Astrocyte (in vitro differentiated cells and primary cell): ENCODE measurements at regions not wholly inside any gene's neighbourhood (a gene's known extent, or its start where the extent isn't known, plus 50 kb on each side); places are given as distances from the start of the nearest gene placed in this dataset.
"Not testable (repeated sequence)": the region's sequence is repeated elsewhere in the genome, so short reads cannot be mapped to it uniquely, and the experiment has no call there.

Experiments used
- DNase-seq: peaks from one replicate; pipeline ENCODE4 v3.0.0-alpha.2; 2010; ENCODE audit warnings: low read depth
- FAIRE-seq: peaks from 2 replicates; lab custom pipeline; 2011; peaks lifted over from hg19 to GRCh38; lab: Jason Lieb, UNC
- H2AFZ ChIP-seq: 2 replicates; pipeline ENCODE4 v1.6.0; 2012; ENCODE audit warnings: low read depth, low read length, inconsistent platforms
- H3K27ac ChIP-seq: 2 replicates; pipeline ENCODE4 v1.5.1; 2011; ENCODE audit warnings: low read depth, low read length, inconsistent platforms
- H3K27me3 ChIP-seq: 2 replicates; pipeline ENCODE4 v1.6.0; 2011; ENCODE audit warnings: low read length, inconsistent platforms; ENCODE audit not compliant: insufficient read depth
- H3K36me3 ChIP-seq: 2 replicates; pipeline ENCODE4 v1.5.1; 2011; ENCODE audit warnings: low read length, inconsistent platforms; ENCODE audit not compliant: insufficient read depth
- H3K4me1 ChIP-seq: 2 replicates; pipeline ENCODE4 v1.5.1; 2011; ENCODE audit warnings: low read length, inconsistent platforms; ENCODE audit not compliant: insufficient read depth
- H3K4me2 ChIP-seq: 2 replicates; pipeline ENCODE4 v1.6.0; 2012; ENCODE audit warnings: low read length, inconsistent platforms
- H3K4me3 ChIP-seq: 2 replicates; pipeline ENCODE4 v1.5.1; 2011; ENCODE audit warnings: low read depth, mild to moderate bottlenecking, low read length, inconsistent platforms; ENCODE audit not compliant: insufficient read depth
- H3K79me2 ChIP-seq: 2 replicates; pipeline ENCODE4 v1.6.0; 2012; ENCODE audit warnings: mild to moderate bottlenecking, low read length, inconsistent platforms; ENCODE audit not compliant: insufficient read depth
- H3K9ac ChIP-seq: 2 replicates; pipeline ENCODE4 v1.6.0; 2012; ENCODE audit warnings: mild to moderate bottlenecking, low read length, inconsistent platforms
- H3K9me3 ChIP-seq: 2 replicates; pipeline ENCODE4 v1.5.1; 2012; ENCODE audit warnings: low read depth, mild to moderate bottlenecking, low read length, inconsistent platforms; ENCODE audit not compliant: insufficient read depth
- H4K20me1 ChIP-seq: 2 replicates; pipeline ENCODE4 v1.6.0; 2012; ENCODE audit warnings: low read length, inconsistent platforms; ENCODE audit not compliant: insufficient read depth
- H3K27ac Mint-ChIP-seq: one replicate; pipeline ENCODE4 v1.8.0; 2021; ENCODE audit warnings: mild to moderate bottlenecking, mixed read lengths; ENCODE audit not compliant: unreplicated experiment
- H3K27me3 Mint-ChIP-seq: one replicate; pipeline ENCODE4 v1.8.0; 2021; ENCODE audit warnings: low read depth, mixed read lengths; ENCODE audit not compliant: unreplicated experiment
- H3K36me3 Mint-ChIP-seq: one replicate; pipeline ENCODE4 v1.8.0; 2021; ENCODE audit warnings: low read depth, mixed read lengths; ENCODE audit not compliant: unreplicated experiment
- H3K4me1 Mint-ChIP-seq: one replicate; pipeline ENCODE4 v1.8.0; 2021; ENCODE audit warnings: low read depth, mixed read lengths; ENCODE audit not compliant: unreplicated experiment
- H3K4me3 Mint-ChIP-seq: one replicate; pipeline ENCODE4 v1.8.0; 2021; ENCODE audit warnings: mild to moderate bottlenecking, moderate library complexity, mixed read lengths; ENCODE audit not compliant: unreplicated experiment
- H3K9me3 Mint-ChIP-seq: one replicate; pipeline ENCODE4 v1.8.0; 2021; ENCODE audit warnings: mild to moderate bottlenecking, mixed read lengths; ENCODE audit not compliant: unreplicated experiment
- CTCF ChIP-seq: IDR thresholded peaks from 2 replicates; pipeline ENCODE4 v1.5.1; 2011; ENCODE audit warnings: low read depth, mild to moderate bottlenecking, inconsistent platforms, low read length, moderate library complexity; ENCODE audit not compliant: insufficient read depth
- EZH2 ChIP-seq: IDR thresholded peaks from 2 replicates; pipeline ENCODE4 v1.6.1; 2012; ENCODE audit warnings: mild to moderate bottlenecking, low read length, inconsistent platforms; ENCODE audit not compliant: insufficient read depth

- no peak overlapping the region for H3K4me2 ChIP-seq
- no peak overlapping the region for H3K27ac Mint-ChIP-seq
- no peaks in the 10 kb centered on the region for H3K9me3 ChIP-seq
- no peak for TF ChIP-seq EZH2
- TF ChIP-seq CTCF, result no peak
- H3K4me1 Mint-ChIP-seq, result peaks cover 4% of the 10 kb centered on the region
- no peaks in the 10 kb centered on the region for H3K27me3 Mint-ChIP-seq
- no peaks in the 10 kb centered on the region for H3K9me3 Mint-ChIP-seq
- H3K36me3 ChIP-seq, result no peaks in the 10 kb centered on the region
- no peak for DNase-seq
- no peaks in the 10 kb centered on the region for H3K79me2 ChIP-seq
- no peak for FAIRE-seq
- no peak overlapping the region for H3K9ac ChIP-seq
- H3K4me3 ChIP-seq, result no peak overlapping the region
- H3K27ac ChIP-seq, result no peak overlapping the region
- H2AFZ ChIP-seq, result no peak overlapping the region
- no peak overlapping the region for H3K4me3 Mint-ChIP-seq
- no peaks in the 10 kb centered on the region for H3K27me3 ChIP-seq
- H3K36me3 Mint-ChIP-seq, result no peaks in the 10 kb centered on the region
- H3K4me1 ChIP-seq, result no peaks in the 10 kb centered on the region
- H4K20me1 ChIP-seq, result no peaks in the 10 kb centered on the region
Measured at GRCh38 chr12:88812610-88813009, 232.3 kb upstream of the KITLG start.

- Histone ChIP-seq H3K9me3 (no peaks in the 10 kb centered on the region), H3K4me3 (no peak overlapping the region), H3K27me3 (no peaks in the 10 kb centered on the region), H3K79me2 (no peaks in the 10 kb centered on the region), H3K4me2 (no peak overlapping the region), H3K27ac (no peak overlapping the region), H3K36me3 (no peaks in the 10 kb centered on the region), H4K20me1 (no peaks in the 10 kb centered on the region), H3K9ac (no peak overlapping the region), H2AFZ (no peak overlapping the region), H3K4me1 (no peaks in the 10 kb centered on the region)
- Mint-ChIP-seq H3K9me3 (no peaks in the 10 kb centered on the region), H3K27ac (no peak overlapping the region), H3K36me3 (no peaks in the 10 kb centered on the region), H3K4me3 (no peak overlapping the region), H3K27me3 (no peaks in the 10 kb centered on the region), H3K4me1 (no peaks in the 10 kb centered on the region)
- TF ChIP-seq CTCF (no peak), EZH2 (no peak)
- FAIRE-seq, result no peak
- DNase-seq, result peak; percentile 19
Measured at GRCh38 chr12:88810806-88811205, 230.5 kb upstream of the KITLG start.

GRCh38 chr12:88809841-88810240 lies 229.6 kb upstream of the KITLG start:
- not testable (repeated sequence) for FAIRE-seq

More at GRCh38 chr12:88809841-88810240, 229.6 kb upstream of the KITLG start:
- not testable (repeated sequence) for H3K4me3 Mint-ChIP-seq, H3K4me1 Mint-ChIP-seq, DNase-seq, H3K9me3 ChIP-seq, H2AFZ ChIP-seq, H3K4me1 ChIP-seq, H3K27me3 Mint-ChIP-seq, H3K36me3 ChIP-seq, H3K36me3 Mint-ChIP-seq, H3K4me2 ChIP-seq, H3K79me2 ChIP-seq, H3K9me3 Mint-ChIP-seq, H3K27ac Mint-ChIP-seq, H3K27ac ChIP-seq, H4K20me1 ChIP-seq, H3K9ac ChIP-seq, H3K27me3 ChIP-seq, H3K4me3 ChIP-seq
